Mesenchymal stem cell (in vitro differentiated cells and primary cell): ENCODE measurements at regions not wholly inside any gene's neighbourhood (a gene's known extent, or its start where the extent isn't known, plus 50 kb on each side); places are given as distances from the start of the nearest gene placed in this dataset.

ENCODE experiments used
- DNase-seq: peaks from one replicate; pipeline ENCODE4 v3.0.0-alpha.2; 2013
- H2AFZ ChIP-seq: one replicate; pipeline ENCODE4 v1.6.1; 2013; ENCODE audit warnings: low read depth, mild to moderate bottlenecking, control low read depth, inconsistent platforms, low read length, moderate library complexity
- H2AK5ac ChIP-seq: 2 replicates; pipeline ENCODE4 v1.6.1; 2013; ENCODE audit warnings: low read length, moderate library complexity, mild to moderate bottlenecking, inconsistent platforms; ENCODE audit not compliant: severe bottlenecking
- H2BK120ac ChIP-seq: one replicate; pipeline ENCODE4 v1.6.1; 2013; ENCODE audit warnings: low read depth, mild to moderate bottlenecking, inconsistent platforms, low read length, moderate library complexity
- H2BK12ac ChIP-seq, 2 experiments: one replicate each; pipeline ENCODE4 v1.6.1; 2013; ENCODE audit warnings: inconsistent platforms in 2 of 2, low read length in 2 of 2, mild to moderate bottlenecking in 2 of 2, moderate library complexity in 2 of 2, control low read depth in 1 of 2
- H2BK15ac ChIP-seq: one replicate; pipeline ENCODE4 v1.6.1; 2013; ENCODE audit warnings: mild to moderate bottlenecking, low read depth, inconsistent platforms; ENCODE audit not compliant: poor library complexity, severe bottlenecking
- H2BK5ac ChIP-seq: 2 replicates; pipeline ENCODE4 v1.6.1; 2013; ENCODE audit warnings: low read depth, mild to moderate bottlenecking, low read length, control low read depth, inconsistent platforms; ENCODE audit not compliant: poor library complexity, severe bottlenecking
- H3K14ac ChIP-seq, 2 experiments: one replicate each; pipeline ENCODE4 v1.6.1; 2013; ENCODE audit warnings: inconsistent platforms in 2 of 2, low read length in 2 of 2, control low read depth in 1 of 2, mild to moderate bottlenecking in 1 of 2, moderate library complexity in 1 of 2
- H3K18ac ChIP-seq, 2 experiments: one replicate each; pipeline ENCODE4 v1.6.1; 2013; ENCODE audit warnings: inconsistent platforms in 2 of 2, low read length in 2 of 2, control low read depth in 1 of 2, low read depth in 1 of 2, mild to moderate bottlenecking in 1 of 2
- H3K23ac ChIP-seq, 2 experiments: one replicate each; pipeline ENCODE4 v1.6.1; 2013; ENCODE audit warnings: inconsistent platforms in 2 of 2, low read length in 2 of 2, mild to moderate bottlenecking in 2 of 2, moderate library complexity in 2 of 2, control low read depth in 1 of 2
- H3K27ac ChIP-seq: 2 replicates; pipeline ENCODE4 v1.5.1; 2013; ENCODE audit warnings: mild to moderate bottlenecking, moderate library complexity, low read length, control low read depth, inconsistent platforms; ENCODE audit not compliant: poor library complexity, severe bottlenecking
- H3K27me3 ChIP-seq, 2 experiments: 2 replicates each; pipeline versions ENCODE4 v1.6.1 to v1.7.0; 2013; ENCODE audit warnings: low read length in 2 of 2, mild to moderate bottlenecking in 2 of 2, moderate library complexity in 2 of 2, control low read depth in 1 of 2, inconsistent platforms in 1 of 2; ENCODE audit not compliant: control insufficient read depth in 1 of 2, insufficient read depth in 1 of 2
- H3K36me3 ChIP-seq, 2 experiments: 2 replicates each; pipeline versions ENCODE4 v1.6.1 to v1.7.0; 2013; ENCODE audit warnings: low read length in 2 of 2, control low read depth in 1 of 2, inconsistent platforms in 1 of 2, low read depth in 1 of 2, mild to moderate bottlenecking in 1 of 2; ENCODE audit not compliant: insufficient read depth in 2 of 2, control insufficient read depth in 1 of 2
- H3K4ac ChIP-seq, 2 experiments: one replicate each; pipeline ENCODE4 v1.6.1; 2013; ENCODE audit warnings: inconsistent platforms in 2 of 2, low read length in 2 of 2, mild to moderate bottlenecking in 2 of 2, moderate library complexity in 2 of 2, control low read depth in 1 of 2, low read depth in 1 of 2
- H3K4me1 ChIP-seq: 2 replicates; pipeline ENCODE4 v1.6.1; 2013; ENCODE audit warnings: low read depth, low read length, control low read depth; ENCODE audit not compliant: control insufficient read depth, insufficient read depth
- H3K4me2 ChIP-seq: 2 replicates; pipeline ENCODE4 v1.6.1; 2013; ENCODE audit warnings: low read length, mild to moderate bottlenecking, inconsistent platforms; ENCODE audit not compliant: poor library complexity, severe bottlenecking
- H3K4me3 ChIP-seq, 2 experiments: 2 replicates each; pipeline versions ENCODE4 v1.5.1 to v1.7.0; 2013; ENCODE audit warnings: low read length in 2 of 2, mild to moderate bottlenecking in 2 of 2, control low read depth in 1 of 2, low read depth in 1 of 2; ENCODE audit not compliant: insufficient read depth in 1 of 2
- H3K79me1 ChIP-seq: replicated peaks from 2 replicates; pipeline ENCODE4 v1.6.1; 2013; ENCODE audit warnings: mild to moderate bottlenecking, control low read depth, low read length, inconsistent platforms; ENCODE audit not compliant: poor library complexity, severe bottlenecking
- H3K9ac ChIP-seq: 2 replicates; pipeline ENCODE4 v1.7.0; 2013; ENCODE audit warnings: mild to moderate bottlenecking, low read length, moderate library complexity
- H3K9me3 ChIP-seq: 2 replicates; pipeline ENCODE4 v1.7.0; 2013; ENCODE audit warnings: mild to moderate bottlenecking, low read length; ENCODE audit not compliant: control insufficient read depth
- H4K8ac ChIP-seq: one replicate; pipeline ENCODE4 v1.6.1; 2013; ENCODE audit warnings: inconsistent platforms, mild to moderate bottlenecking, low read length, moderate library complexity
- H4K91ac ChIP-seq: one replicate; pipeline ENCODE4 v1.6.1; 2013; ENCODE audit warnings: mild to moderate bottlenecking, low read length, inconsistent platforms
- WGBS: methylation state at CpG from one replicate; pipeline ENCODE4 v1.1.7; 2013; ENCODE audit warnings: mixed read lengths; 5-methylcytosine and 5-hydroxymethylcytosine counted together

DNA sequence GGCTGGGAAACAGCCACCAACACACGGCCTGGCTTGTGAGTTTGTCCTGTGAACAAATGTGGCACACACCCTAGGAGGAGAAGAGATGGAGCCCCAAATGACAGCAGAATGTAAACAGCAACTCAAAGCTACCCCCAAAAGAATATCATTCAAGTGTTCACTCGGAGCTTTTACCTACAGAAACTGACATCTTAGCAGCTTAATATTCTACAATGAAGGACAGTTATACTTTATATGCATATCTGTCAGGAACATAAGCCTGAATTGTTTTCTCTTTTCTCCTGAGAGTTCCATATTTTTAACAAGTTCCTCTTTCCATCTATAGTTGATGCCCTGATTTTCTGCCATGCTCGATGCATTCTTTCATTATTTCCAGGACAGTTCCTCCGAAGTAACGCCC lies 566.0 kb upstream of the MAP3K7 start:
- Histone ChIP-seq H3K4me2 (no peak overlapping the region), H2AFZ (no peak overlapping the region), H2BK12ac (no peak overlapping the region), H3K27ac (no peak overlapping the region), H3K4me3 (no peak overlapping the region), H3K4me1 (peaks cover 7% of the 10 kb centered on the region), H3K9me3 (no peaks in the 10 kb centered on the region), H3K23ac (no peak overlapping the region), H3K18ac (no peak overlapping the region), H3K14ac (no peak overlapping the region), H2AK5ac (no peak overlapping the region), H2BK5ac (no peak overlapping the region), H3K36me3 (no peaks in the 10 kb centered on the region), H3K79me1 (no peaks in the 10 kb centered on the region), H4K91ac (no peak overlapping the region), H3K27me3 (no peaks in the 10 kb centered on the region), H3K9ac (no peak overlapping the region), H2BK15ac (no peak overlapping the region), H4K8ac (no peak overlapping the region), H2BK120ac (no peak overlapping the region), H3K4ac (no peak overlapping the region)
- 94% methylated on average over 3 of the region's 5 CpGs for WGBS
- DNase-seq = no peak

DNA sequence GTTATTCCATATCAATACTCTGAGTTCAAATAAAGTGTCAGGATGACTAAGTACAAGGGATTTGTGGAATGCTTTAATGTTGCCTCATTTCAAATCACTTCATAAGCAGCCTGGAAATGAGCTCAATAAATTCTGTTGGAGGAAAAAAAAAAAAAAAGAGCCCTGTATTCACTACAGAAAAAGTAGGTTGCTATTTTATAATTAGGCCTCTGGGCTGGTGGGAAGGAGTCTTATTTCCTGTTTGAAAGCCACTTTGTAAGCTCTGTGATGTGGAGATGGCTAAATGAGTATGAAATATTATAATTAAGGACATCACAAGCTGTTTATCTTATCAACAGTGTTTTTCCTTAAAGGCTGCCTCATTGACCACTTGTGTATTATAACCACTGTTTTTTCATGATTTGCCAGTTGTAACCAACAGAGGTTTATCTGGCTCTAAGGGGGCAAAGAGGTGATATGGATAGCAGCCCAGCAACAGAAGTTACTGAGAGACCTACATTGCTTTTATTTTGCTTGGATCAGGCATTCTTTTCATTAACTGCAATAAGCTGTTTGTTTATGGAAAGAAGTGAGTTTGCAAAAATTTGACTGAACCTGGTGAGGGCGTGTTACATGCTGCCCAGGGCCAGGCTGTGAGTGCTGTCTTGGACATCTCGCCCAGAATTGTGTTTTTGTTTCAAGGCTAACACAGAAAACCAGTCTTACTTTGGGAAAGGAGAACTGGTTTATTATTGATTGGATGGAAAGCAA lies 563.3 kb upstream of the MAP3K7 start:
- no peak overlapping the region for H3K4me2 ChIP-seq
- H2BK120ac ChIP-seq = no peak overlapping the region
- H3K9ac ChIP-seq = no peak overlapping the region
- peak overlapping the region in 1 of 2 experiments; percentile 7 for H3K18ac ChIP-seq
- H3K36me3 ChIP-seq = no peaks in the 10 kb centered on the region
- peak overlapping the region; percentile 61 for H2AK5ac ChIP-seq
- H3K14ac ChIP-seq = no peak overlapping the region
- peak overlapping the region; percentile 74 for H3K27ac ChIP-seq
- no peak overlapping the region for H4K8ac ChIP-seq
- no peaks in the 10 kb centered on the region for H3K27me3 ChIP-seq
- no peak overlapping the region for H3K4ac ChIP-seq
- no peaks in the 10 kb centered on the region for H3K79me1 ChIP-seq
- WGBS = 93% methylated on average over 2 of the region's 2 CpGs
- H3K4me3 ChIP-seq = peak overlapping the region in 1 of 2 experiments; percentile 6
- H2AFZ ChIP-seq = no peak overlapping the region
- H2BK15ac ChIP-seq = no peak overlapping the region
- DNase-seq = peak; percentile 24
- H3K4me1 ChIP-seq = peaks cover 6% of the 10 kb centered on the region
- no peak overlapping the region for H3K23ac ChIP-seq
- H4K91ac ChIP-seq = no peak overlapping the region
- H2BK5ac ChIP-seq = no peak overlapping the region
- H3K9me3 ChIP-seq = no peaks in the 10 kb centered on the region
- no peak overlapping the region for H2BK12ac ChIP-seq

DNA sequence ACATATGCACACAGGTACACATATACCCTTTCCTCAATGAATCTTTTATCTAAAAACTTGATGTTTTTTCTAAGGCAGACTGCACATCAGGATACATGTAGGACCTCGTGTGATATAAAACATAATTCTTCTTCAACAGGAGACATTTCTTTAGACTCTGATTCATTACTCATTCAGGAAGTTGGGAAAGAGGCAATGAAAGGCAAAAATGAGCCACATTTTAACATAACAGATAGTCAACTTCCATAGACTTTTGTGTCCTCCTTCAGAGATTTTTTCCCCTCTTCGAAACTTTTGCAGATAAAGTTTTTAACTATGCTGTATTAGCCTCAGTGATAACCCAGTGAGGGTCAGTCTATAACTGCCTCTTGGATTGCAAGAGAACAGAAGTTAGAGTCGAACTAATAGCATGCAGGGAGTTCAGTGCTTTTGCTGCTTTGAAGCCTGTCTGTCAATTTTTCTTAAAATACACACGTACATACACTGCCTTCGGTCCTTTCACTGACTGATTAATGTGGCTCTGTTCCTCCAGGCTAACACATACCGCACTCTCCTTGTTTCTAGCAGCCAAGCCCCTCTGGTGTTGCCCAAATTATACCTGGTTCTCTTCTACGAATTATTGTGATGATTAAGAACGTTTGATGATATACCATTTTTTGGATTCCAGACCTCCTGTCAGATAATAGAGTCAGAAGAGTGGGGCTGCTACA lies 562.5 kb upstream of the MAP3K7 start:
- H3K9ac ChIP-seq = no peak overlapping the region
- H2BK5ac ChIP-seq = peak overlapping the region; percentile 15
- no peak overlapping the region for H3K4me2 ChIP-seq
- H3K4me1 ChIP-seq = peaks cover 6% of the 10 kb centered on the region
- no peaks in the 10 kb centered on the region for H3K36me3 ChIP-seq
- H3K18ac ChIP-seq = no peak overlapping the region
- H2AFZ ChIP-seq = no peak overlapping the region
- no peak overlapping the region for H4K8ac ChIP-seq
- peak; percentile 16 for DNase-seq
- H2BK120ac ChIP-seq = no peak overlapping the region
- H2BK15ac ChIP-seq = no peak overlapping the region
- peak overlapping the region; percentile 74 for H3K27ac ChIP-seq
- no peak overlapping the region for H3K4ac ChIP-seq
- H4K91ac ChIP-seq = no peak overlapping the region
- H3K14ac ChIP-seq = no peak overlapping the region
- peak overlapping the region; percentile 33 for H2AK5ac ChIP-seq
- WGBS = 73% methylated on average over 8 of the region's 8 CpGs
- no peaks in the 10 kb centered on the region for H3K79me1 ChIP-seq
- H3K9me3 ChIP-seq = no peaks in the 10 kb centered on the region
- no peak overlapping the region for H3K23ac ChIP-seq
- no peaks in the 10 kb centered on the region for H3K27me3 ChIP-seq
- H2BK12ac ChIP-seq = peak overlapping the region in 1 of 2 experiments; percentile 24
- no peak overlapping the region for H3K4me3 ChIP-seq

DNA sequence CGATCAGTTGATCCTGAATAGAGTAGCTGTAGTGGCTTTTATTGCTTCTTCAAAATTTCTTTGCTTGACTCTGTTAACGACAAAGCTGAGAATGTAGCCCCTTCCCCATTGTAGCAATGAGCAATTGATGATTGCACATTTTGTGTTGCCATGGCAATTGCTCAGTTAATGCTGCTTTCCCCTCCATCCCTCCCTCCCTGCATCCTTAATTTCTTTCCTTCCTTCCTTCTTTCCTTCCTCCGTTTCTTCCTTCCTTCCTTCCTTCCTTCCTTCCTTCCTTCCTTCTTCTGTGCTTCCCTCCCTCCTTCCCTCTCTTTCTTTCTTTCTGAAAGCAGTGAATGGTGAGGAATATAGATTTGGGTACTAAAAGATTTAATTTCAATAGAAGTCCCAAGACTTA lies 557.3 kb upstream of the MAP3K7 start:
- Histone ChIP-seq H3K4ac (no peak overlapping the region), H2BK15ac (no peak overlapping the region), H3K4me1 (peaks cover 1% of the 10 kb centered on the region), H3K79me1 (no peaks in the 10 kb centered on the region), H3K27ac (no peak overlapping the region), H2AK5ac (no peak overlapping the region), H3K9ac (no peak overlapping the region), H2BK120ac (no peak overlapping the region), H2AFZ (no peak overlapping the region), H2BK12ac (no peak overlapping the region), H3K23ac (no peak overlapping the region), H4K8ac (no peak overlapping the region), H3K4me2 (no peak overlapping the region), H3K36me3 (no peaks in the 10 kb centered on the region), H3K27me3 (no peaks in the 10 kb centered on the region), H3K4me3 (no peak overlapping the region), H4K91ac (no peak overlapping the region), H2BK5ac (no peak overlapping the region), H3K9me3 (no peaks in the 10 kb centered on the region), H3K18ac (no peak overlapping the region), H3K14ac (no peak overlapping the region)
- DNase-seq = no peak
- 81% methylated on average over 3 of the region's 3 CpGs for WGBS
